HL-60 (cell line): ENCODE measurements at regions not wholly inside any gene's neighbourhood (a gene's known extent, or its start where the extent isn't known, plus 50 kb on each side); places are given as distances from the start of the nearest gene placed in this dataset.
A peak's percentile ranks its signal among the peaks of the same experiment; 100 is the strongest.

Experiments
- DNase-seq, 2 experiments: peaks; one replicate each; pipeline ENCODE4 v3.0.0-alpha.2; 2010 to 2020; ENCODE audit warnings: low read depth in 1 of 2, low spot score in 1 of 2
- H3K27ac ChIP-seq: fragments of 250-450 bp; sonication (Bioruptor Pico); replicated peaks from 2 replicates; pipeline ENCODE4 v1.5.1; 2020; ENCODE audit warnings: mild to moderate bottlenecking, moderate library complexity
- H3K27me3 ChIP-seq: fragments of 250-450 bp; sonication (Bioruptor Pico); 2 replicates; pipeline ENCODE4 v1.5.1; 2021; ENCODE audit warnings: mild to moderate bottlenecking, moderate library complexity; ENCODE audit not compliant: insufficient read depth, poor library complexity, severe bottlenecking
- H3K4me3 ChIP-seq: replicated peaks from 2 replicates; pipeline ENCODE4 v1.5.1; 2011; ENCODE audit warnings: mild to moderate bottlenecking, control low read depth, low read length; ENCODE audit not compliant: insufficient read depth
- CTCF ChIP-seq: IDR thresholded peaks from one replicate; pipeline ENCODE4 v1.5.1; 2011; ENCODE audit warnings: low read length, control low read depth, inconsistent platforms; ENCODE audit not compliant: insufficient read depth
- GABPA ChIP-seq: IDR thresholded peaks from 2 replicates; pipeline ENCODE4 v1.6.1; 2012; ENCODE audit warnings: low read depth
- POLR2AphosphoS5 ChIP-seq: IDR thresholded peaks from 2 replicates; pipeline ENCODE4 v1.6.1; 2012; ENCODE audit warnings: low read depth
- REST ChIP-seq: IDR thresholded peaks from 2 replicates; pipeline ENCODE4 v1.6.1; 2012; ENCODE audit warnings: low read depth; ENCODE audit not compliant: insufficient replicate concordance
- SPI1 ChIP-seq: IDR thresholded peaks from 2 replicates; pipeline ENCODE4 v1.6.1; 2012; ENCODE audit warnings: low read depth, mild to moderate bottlenecking, borderline replicate concordance

- Histone ChIP-seq H3K4me3 (no peak overlapping the region), H3K27ac (no peak overlapping the region), H3K27me3 (no peaks in the 10 kb centered on the region)
- TF ChIP-seq CTCF (no peak), SPI1 (peak; percentile 21; the same call in 1 of the 2 replicates)
- no peak for DNase-seq
Measured at GRCh38 chr4:152103181-152103901, 342.5 kb upstream of the GATB start.

GRCh38 chr4:152102436-152103000 lies 341.7 kb upstream of the GATB start:
- no peak overlapping the region for H3K27ac ChIP-seq
- no peak overlapping the region for H3K4me3 ChIP-seq
- no peak for DNase-seq
- no peaks in the 10 kb centered on the region for H3K27me3 ChIP-seq
- no peak for TF ChIP-seq POLR2AphosphoS5
- no peak for TF ChIP-seq GABPA
- no peak for TF ChIP-seq REST
- TF ChIP-seq CTCF, result no peak
- TF ChIP-seq SPI1, result no peak

GRCh38 chr4:152101556-152102435 lies 341.0 kb upstream of the GATB start:
- no peak for TF ChIP-seq GABPA
- TF ChIP-seq CTCF, result no peak
- no peak for TF ChIP-seq SPI1
- TF ChIP-seq REST, result no peak
- TF ChIP-seq POLR2AphosphoS5, result no peak
- H3K4me3 ChIP-seq, result no peak overlapping the region
- no peaks in the 10 kb centered on the region for H3K27me3 ChIP-seq
- no peak overlapping the region for H3K27ac ChIP-seq
- DNase-seq, result no peak
